ENCODE measurements at regions not wholly inside any gene's neighbourhood (a gene's known extent, or its start where the extent isn't known, plus 50 kb on each side); places are given as distances from the start of the nearest gene placed in this dataset.

GRCh38 chr7:69498671-69499070 lies 99.6 kb upstream of the AUTS2 start:
- TF ChIP-seq EZH2phosphoT487 (IDR thresholded peaks at IDR 0.05; ENCODE audit: low read length): no peak
- no peak for TF ChIP-seq CTCF (IDR thresholded peaks at IDR 0.05; ENCODE audit: low read length)
- no peak for TF ChIP-seq EZH2 (optimal IDR thresholded peaks at IDR 0.05; ENCODE audit: low read depth, low read length)
